Lower lobe of right lung (tissue), 2 donors: ENCODE measurements at regions not wholly inside any gene's neighbourhood (a gene's known extent, or its start where the extent isn't known, plus 50 kb on each side); places are given as distances from the start of the nearest gene placed in this dataset.

Experiments used
- ATAC-seq, 2 donors: fragments of 200-7000 bp; cut with Tn5 transposase; one replicate each; pipeline ENCODE4 v1.9.1; 2020 to 2022; ENCODE audit warnings: mild to moderate bottlenecking in 2 of 2, moderate library complexity in 2 of 2
- DNase-seq: peaks from one replicate; pipeline ENCODE4 v3.0.0-alpha.2; 2020
- H3K27ac ChIP-seq: fragments of 200-600 bp; one replicate; pipeline ENCODE4 v1.8.0; 2022
- H3K27me3 ChIP-seq: fragments of 200-600 bp; one replicate; pipeline ENCODE4 v1.8.0; 2022; ENCODE audit warnings: low read depth
- H3K36me3 ChIP-seq: fragments of 200-600 bp; one replicate; pipeline ENCODE4 v1.8.0; 2022; ENCODE audit warnings: mild to moderate bottlenecking
- H3K4me1 ChIP-seq: fragments of 200-600 bp; one replicate; pipeline ENCODE4 v1.8.0; 2022
- H3K4me3 ChIP-seq: fragments of 200-600 bp; one replicate; pipeline ENCODE4 v1.8.0; 2022; ENCODE audit warnings: mild to moderate bottlenecking
- H3K9me3 ChIP-seq: fragments of 200-600 bp; one replicate; pipeline ENCODE4 v1.8.0; 2022
- intact Hi-C: fragments of 100-400 bp; cut with DNase I; formaldehyde crosslinking; loops from one replicate; pipeline ENCODE4 v1.11.0; 2022
- TF ChIP-seq, protein P1 (sequence below): fragments of 200-600 bp; IDR thresholded peaks from one replicate; pipeline ENCODE4 v1.8.0; 2022; ENCODE audit warnings: antibody characterized with exemption, mild to moderate bottlenecking
- donor health status: DM: no; HTN: yes; CAD: no; lungs with severe emphysema.

- Histone ChIP-seq H3K9me3 (no peaks in the 10 kb centered on the region), H3K36me3 (no peaks in the 10 kb centered on the region), H3K4me3 (no peak overlapping the region), H3K27ac (no peak overlapping the region), H3K27me3 (no peaks in the 10 kb centered on the region), H3K4me1 (no peaks in the 10 kb centered on the region)
- DNase-seq (no peak), ATAC-seq (no peak)
- TF ChIP-seq, protein P1, sequence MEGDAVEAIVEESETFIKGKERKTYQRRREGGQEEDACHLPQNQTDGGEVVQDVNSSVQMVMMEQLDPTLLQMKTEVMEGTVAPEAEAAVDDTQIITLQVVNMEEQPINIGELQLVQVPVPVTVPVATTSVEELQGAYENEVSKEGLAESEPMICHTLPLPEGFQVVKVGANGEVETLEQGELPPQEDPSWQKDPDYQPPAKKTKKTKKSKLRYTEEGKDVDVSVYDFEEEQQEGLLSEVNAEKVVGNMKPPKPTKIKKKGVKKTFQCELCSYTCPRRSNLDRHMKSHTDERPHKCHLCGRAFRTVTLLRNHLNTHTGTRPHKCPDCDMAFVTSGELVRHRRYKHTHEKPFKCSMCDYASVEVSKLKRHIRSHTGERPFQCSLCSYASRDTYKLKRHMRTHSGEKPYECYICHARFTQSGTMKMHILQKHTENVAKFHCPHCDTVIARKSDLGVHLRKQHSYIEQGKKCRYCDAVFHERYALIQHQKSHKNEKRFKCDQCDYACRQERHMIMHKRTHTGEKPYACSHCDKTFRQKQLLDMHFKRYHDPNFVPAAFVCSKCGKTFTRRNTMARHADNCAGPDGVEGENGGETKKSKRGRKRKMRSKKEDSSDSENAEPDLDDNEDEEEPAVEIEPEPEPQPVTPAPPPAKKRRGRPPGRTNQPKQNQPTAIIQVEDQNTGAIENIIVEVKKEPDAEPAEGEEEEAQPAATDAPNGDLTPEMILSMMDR = no peak
- intact Hi-C loops = no loop called here
Measured at GRCh38 chr7:16034866-16035265, 348.4 kb upstream of the MEOX2 start.

GRCh38 chr7:16034353-16034752, 347.9 kb upstream of the MEOX2 start:
- no peaks in the 10 kb centered on the region for H3K4me1 ChIP-seq
- H3K9me3 ChIP-seq = no peaks in the 10 kb centered on the region
- no peaks in the 10 kb centered on the region for H3K27me3 ChIP-seq
- intact Hi-C loops = no loop called here
- DNase-seq (no peak), ATAC-seq (no peak)
- no peaks in the 10 kb centered on the region for H3K36me3 ChIP-seq
- TF ChIP-seq, protein P1 = no peak
- H3K27ac ChIP-seq = no peak overlapping the region
- H3K4me3 ChIP-seq = no peak overlapping the region

- Histone ChIP-seq H3K36me3 (no peaks in the 10 kb centered on the region), H3K9me3 (no peaks in the 10 kb centered on the region), H3K27me3 (no peaks in the 10 kb centered on the region), H3K27ac (no peak overlapping the region), H3K4me1 (no peaks in the 10 kb centered on the region), H3K4me3 (no peak overlapping the region)
- intact Hi-C loops = no loop called here
- no peak for DNase-seq
- TF ChIP-seq, protein P1 = no peak
- no peak for ATAC-seq
Measured at GRCh38 chr7:16033233-16033632, 346.8 kb upstream of the MEOX2 start.

DNA sequence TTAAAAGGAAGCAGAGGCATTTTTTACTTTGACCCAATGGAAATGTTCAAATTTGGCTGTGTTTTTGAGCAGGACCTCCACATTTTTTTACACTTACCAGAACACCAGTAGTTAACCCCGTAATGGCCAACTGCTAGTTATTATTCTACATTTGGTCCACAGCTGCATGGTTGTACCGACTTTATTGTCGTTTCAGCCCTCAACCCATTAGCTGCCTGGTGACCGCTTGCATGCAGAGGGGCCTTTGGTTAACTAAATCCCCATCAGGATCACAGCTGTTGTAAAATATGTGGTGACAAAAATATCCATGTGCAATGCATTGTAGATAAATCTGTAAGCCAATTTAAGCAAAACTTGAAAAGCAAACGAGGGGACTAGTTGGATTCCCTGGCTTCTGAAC, 342.2 kb upstream of the MEOX2 start:
- DNase-seq = no peak

DNA sequence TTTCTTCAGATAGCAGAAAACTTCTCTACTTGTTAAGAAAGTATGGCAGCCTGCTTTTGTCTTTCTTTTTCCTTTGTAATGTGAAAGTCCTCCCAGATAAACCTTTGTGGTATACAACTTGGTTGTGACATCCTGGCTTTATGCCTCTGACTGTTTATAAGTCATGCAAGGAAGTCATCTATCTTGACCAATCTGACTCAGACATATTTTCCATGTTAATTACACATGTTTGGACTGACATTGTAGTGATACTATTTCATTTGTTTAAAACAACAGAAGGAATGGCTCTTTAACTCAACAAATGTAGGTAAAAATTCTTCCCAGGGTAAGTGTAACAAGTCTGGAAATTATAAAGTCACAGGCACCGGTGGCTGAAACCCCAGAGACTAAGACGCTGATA, 341.6 kb upstream of the MEOX2 start:
- TF ChIP-seq, protein P1 = no peak
- H3K4me3 ChIP-seq = no peak overlapping the region
- DNase-seq = no peak
- no peaks in the 10 kb centered on the region for H3K4me1 ChIP-seq
- peak; percentile 49 to 50 for ATAC-seq
- H3K36me3 ChIP-seq = no peaks in the 10 kb centered on the region
- H3K9me3 ChIP-seq = no peaks in the 10 kb centered on the region
- H3K27me3 ChIP-seq = no peaks in the 10 kb centered on the region
- no peak overlapping the region for H3K27ac ChIP-seq
- intact Hi-C loops = no loop called here

More for the DNA sequence above, 342.2 kb upstream of the MEOX2 start:
- Histone ChIP-seq H3K9me3 (no peaks in the 10 kb centered on the region), H3K27ac (no peak overlapping the region), H3K4me3 (no peak overlapping the region), H3K4me1 (no peaks in the 10 kb centered on the region), H3K36me3 (no peaks in the 10 kb centered on the region), H3K27me3 (no peaks in the 10 kb centered on the region)
- intact Hi-C loops = no loop called here
- TF ChIP-seq, protein P1 = no peak
- no peak for ATAC-seq

GRCh38 chr7:16027396-16027795, 340.9 kb upstream of the MEOX2 start:
- intact Hi-C loops = no loop called here
- TF ChIP-seq, protein P1 = no peak
- no peak overlapping the region for H3K4me3 ChIP-seq
- no peaks in the 10 kb centered on the region for H3K36me3 ChIP-seq
- H3K27me3 ChIP-seq = no peaks in the 10 kb centered on the region
- ATAC-seq = no peak
- peak overlapping the region; percentile 8 for H3K27ac ChIP-seq
- H3K9me3 ChIP-seq = no peaks in the 10 kb centered on the region
- no peaks in the 10 kb centered on the region for H3K4me1 ChIP-seq
- DNase-seq = no peak
